ENCODE measurements at regions not wholly inside any gene's neighbourhood (a gene's known extent, or its start where the extent isn't known, plus 50 kb on each side); places are given as distances from the start of the nearest gene placed in this dataset.
"Not testable (repeated sequence)": the region's sequence is repeated elsewhere in the genome, so short reads cannot be mapped to it uniquely, and the experiment has no call there.

- H3K23me2 ChIP-seq (ENCODE audit: low read depth, low read length); H4K8ac ChIP-seq (ENCODE audit: extremely low read depth, insufficient read depth, low read length); H2BK12ac ChIP-seq (ENCODE audit: low read depth, low read length); H2BK20ac ChIP-seq (ENCODE audit: low read length); H3K4me2 ChIP-seq (ENCODE audit: insufficient read depth in 1 of 2, low read depth in 2 of 2, low read length in 2 of 2); H3K79me1 ChIP-seq (ENCODE audit: low read depth, low read length); H3K79me2 ChIP-seq (ENCODE audit: control insufficient read depth in 1 of 2, insufficient read depth in 2 of 2, low read length in 2 of 2); H2BK120ac ChIP-seq (replicated peaks; ENCODE audit: low read depth, low read length); H3K36me3 ChIP-seq (ENCODE audit: control insufficient read depth in 2 of 4, insufficient read depth in 4 of 4, low read length in 3 of 4); H3K4me1 ChIP-seq (replicated peaks in 1 of 4; ENCODE audit: control insufficient read depth in 3 of 4, insufficient read depth in 4 of 4, low read length in 3 of 4); H2BK5ac ChIP-seq (ENCODE audit: low read depth, low read length); POLR2A ChIA-PET (ENCODE audit: partially characterized antibody); H2AFZ ChIP-seq (ENCODE audit: low read length); H3K14ac ChIP-seq (ENCODE audit: insufficient read length); DNase-seq (ENCODE audit: low read depth in 1 of 2, low spot score in 2 of 2); H4K91ac ChIP-seq (replicated peaks; ENCODE audit: insufficient read length, low read length); H3K9me3 ChIP-seq (ENCODE audit: insufficient read depth in 2 of 2, low read depth in 1 of 2, low read length in 1 of 2); H3K9ac ChIP-seq (replicated peaks in 1 of 4; ENCODE audit: extremely low read depth in 1 of 4, low read depth in 3 of 4, low read length in 3 of 4); H4K20me1 ChIP-seq (replicated peaks in 1 of 2; ENCODE audit: control insufficient read depth in 1 of 2, insufficient read depth in 2 of 2, low read length in 2 of 2); H3K4me3 ChIP-seq (ENCODE audit: extremely low read depth in 1 of 4, insufficient read depth in 2 of 4, low read depth in 3 of 4, low read length in 4 of 4); H3K18ac ChIP-seq (ENCODE audit: extremely low read depth, low read length); H2AK5ac ChIP-seq (ENCODE audit: low read depth, low read length); H2BK15ac ChIP-seq (ENCODE audit: low read length); H3K4ac ChIP-seq (replicated peaks; ENCODE audit: insufficient read length, low read depth, low read length); H3K23ac ChIP-seq (ENCODE audit: insufficient read length); FAIRE-seq; H4K5ac ChIP-seq (ENCODE audit: insufficient read length, low read depth, low read length); H3K56ac ChIP-seq (replicated peaks; ENCODE audit: insufficient read length, low read depth, low read length); H3K27ac ChIP-seq (ENCODE audit: low read depth, low read length); H3K27me3 ChIP-seq (replicated peaks in 1 of 4; ENCODE audit: control insufficient read depth in 3 of 4, extremely low read depth in 1 of 4, insufficient read depth in 3 of 4, low read length in 3 of 4): not testable (repeated sequence)
- CTCF ChIA-PET (ENCODE audit: partially characterized antibody), result interaction anchor here (1.9 kb wide), 1 partner anchor 95 kb away, joined by 8 read pairs; no protein-coding TSS in a partner anchor
- 79% methylated on average over 2 of the region's 2 CpGs; no CpG with 5 or more reads in 1 of the 2 experiments for WGBS, 2 experiments (ENCODE audit: extremely low coverage in 1 of 2, insufficient coverage in 1 of 2, insufficient read length in 1 of 2, insufficient replicate concordance in 2 of 2, low coverage in 1 of 2, low lambda C conversion rate in 2 of 2, missing lambda C conversion rate in 1 of 2)
These were observed 70.0 kb downstream of the ART5 start for GRCh38 chr11:3571752-3572151.

- H2BK12ac ChIP-seq (ENCODE audit: low read depth, low read length); H3K79me1 ChIP-seq (ENCODE audit: low read depth, low read length); H3K27ac ChIP-seq (ENCODE audit: low read depth, low read length); H3K18ac ChIP-seq (ENCODE audit: extremely low read depth, low read length); H4K91ac ChIP-seq (replicated peaks; ENCODE audit: insufficient read length, low read length); FAIRE-seq; H4K8ac ChIP-seq (ENCODE audit: extremely low read depth, insufficient read depth, low read length); H2BK15ac ChIP-seq (ENCODE audit: low read length); H3K23ac ChIP-seq (ENCODE audit: insufficient read length); H2BK20ac ChIP-seq (ENCODE audit: low read length); H3K4ac ChIP-seq (replicated peaks; ENCODE audit: insufficient read length, low read depth, low read length); H3K4me3 ChIP-seq (ENCODE audit: extremely low read depth in 1 of 4, insufficient read depth in 2 of 4, low read depth in 3 of 4, low read length in 4 of 4); H4K20me1 ChIP-seq (replicated peaks in 1 of 2; ENCODE audit: control insufficient read depth in 1 of 2, insufficient read depth in 2 of 2, low read length in 2 of 2); H3K14ac ChIP-seq (ENCODE audit: insufficient read length); H3K79me2 ChIP-seq (ENCODE audit: control insufficient read depth in 1 of 2, insufficient read depth in 2 of 2, low read length in 2 of 2); H3K9ac ChIP-seq (replicated peaks in 1 of 4; ENCODE audit: extremely low read depth in 1 of 4, low read depth in 3 of 4, low read length in 3 of 4); H3K27me3 ChIP-seq (replicated peaks in 1 of 4; ENCODE audit: control insufficient read depth in 3 of 4, extremely low read depth in 1 of 4, insufficient read depth in 3 of 4, low read length in 3 of 4); H2BK120ac ChIP-seq (replicated peaks; ENCODE audit: low read depth, low read length); H2BK5ac ChIP-seq (ENCODE audit: low read depth, low read length); H3K9me3 ChIP-seq (ENCODE audit: insufficient read depth in 2 of 2, low read depth in 1 of 2, low read length in 1 of 2); DNase-seq (ENCODE audit: low read depth in 1 of 2, low spot score in 2 of 2); H3K4me1 ChIP-seq (replicated peaks in 1 of 4; ENCODE audit: control insufficient read depth in 3 of 4, insufficient read depth in 4 of 4, low read length in 3 of 4); H2AFZ ChIP-seq (ENCODE audit: low read length); H3K4me2 ChIP-seq (ENCODE audit: insufficient read depth in 1 of 2, low read depth in 2 of 2, low read length in 2 of 2); H2AK5ac ChIP-seq (ENCODE audit: low read depth, low read length); H3K56ac ChIP-seq (replicated peaks; ENCODE audit: insufficient read length, low read depth, low read length); H3K23me2 ChIP-seq (ENCODE audit: low read depth, low read length); H3K36me3 ChIP-seq (ENCODE audit: control insufficient read depth in 2 of 4, insufficient read depth in 4 of 4, low read length in 3 of 4); H4K5ac ChIP-seq (ENCODE audit: insufficient read length, low read depth, low read length); POLR2A ChIA-PET (ENCODE audit: partially characterized antibody): not testable (repeated sequence)
- CTCF ChIA-PET (ENCODE audit: partially characterized antibody), result interaction anchor here (1.0 to 1.1 kb wide), 2 partner anchors 18 to 77 kb away, joined by 3 to 4 read pairs; no protein-coding TSS in a partner anchor
- 93% methylated on average over 2 of the region's 3 CpGs; no CpG with 5 or more reads in 1 of the 2 experiments for WGBS, 2 experiments (ENCODE audit: extremely low coverage in 1 of 2, insufficient coverage in 1 of 2, insufficient read length in 1 of 2, insufficient replicate concordance in 2 of 2, low coverage in 1 of 2, low lambda C conversion rate in 2 of 2, missing lambda C conversion rate in 1 of 2)
These were observed 76.0 kb downstream of the ART5 start for GRCh38 chr11:3565838-3566237.

All from H1 (cell line).